Adrenal gland (tissue), 5 donors: ENCODE measurements at regions not wholly inside any gene's neighbourhood (a gene's known extent, or its start where the extent isn't known, plus 50 kb on each side); places are given as distances from the start of the nearest gene placed in this dataset.

Experiments used
- POLR2A ChIP-seq, 2 donors: fragments of 450-650 bp; IDR thresholded peaks; one replicate each; pipeline ENCODE4 v1.6.1; 2017; ENCODE audit warnings: antibody characterized with exemption in 2 of 2, mild to moderate bottlenecking in 2 of 2, moderate library complexity in 1 of 2
- TF ChIP-seq, protein P1 (sequence below), 6 experiments: fragments of 450-650 bp in 4 of 6; fragments of 200-600 bp in 2 of 6; sonication (generic) in 1 of 6; IDR thresholded peaks; 1 replicate in 5 of 6; 2 replicates in 1 of 6; pipeline versions ENCODE4 v1.5.1 to v1.8.0; 2016 to 2021; ENCODE audit warnings: antibody characterized with exemption in 6 of 6, mild to moderate bottlenecking in 2 of 6, moderate library complexity in 1 of 6
- donor health status: DM: no; HTN: no; CAD: no.

DNA sequence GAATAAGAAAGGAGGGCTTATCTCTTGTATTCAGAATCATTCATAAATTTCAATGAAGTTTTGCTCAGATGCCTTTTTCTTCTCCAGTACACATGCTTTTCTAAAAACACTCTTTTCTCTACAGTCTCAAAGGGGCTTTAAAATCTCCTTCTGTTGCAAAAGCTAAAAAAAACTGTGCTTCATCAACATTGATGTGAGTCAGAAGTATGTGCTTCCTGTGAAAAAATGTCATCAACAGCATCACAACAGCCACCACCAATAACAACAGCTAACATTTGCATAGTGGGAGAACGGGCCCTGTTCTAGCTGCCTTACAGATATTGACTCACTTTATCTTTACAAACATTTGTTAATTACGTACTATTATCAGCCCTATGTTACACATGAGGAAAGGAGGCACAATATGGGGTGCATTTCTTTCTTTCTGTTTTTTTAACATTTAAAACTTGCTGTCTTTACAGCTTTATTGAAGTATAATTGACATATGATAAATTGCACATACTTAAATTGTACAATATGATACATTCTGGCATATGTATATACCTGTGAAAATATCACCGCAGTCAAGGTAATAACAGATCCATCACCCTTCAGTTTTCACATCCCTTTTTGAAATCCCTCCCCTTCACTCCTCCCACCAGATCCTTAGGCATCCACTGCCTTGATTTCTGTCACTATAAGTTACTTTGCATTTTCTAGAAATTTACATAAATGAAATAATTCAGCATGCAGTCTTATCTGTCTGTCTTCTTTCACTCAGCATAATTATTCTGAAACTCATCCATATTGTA, 1605.4 kb upstream of the LRRTM3 start:
- TF ChIP-seq, protein P1, sequence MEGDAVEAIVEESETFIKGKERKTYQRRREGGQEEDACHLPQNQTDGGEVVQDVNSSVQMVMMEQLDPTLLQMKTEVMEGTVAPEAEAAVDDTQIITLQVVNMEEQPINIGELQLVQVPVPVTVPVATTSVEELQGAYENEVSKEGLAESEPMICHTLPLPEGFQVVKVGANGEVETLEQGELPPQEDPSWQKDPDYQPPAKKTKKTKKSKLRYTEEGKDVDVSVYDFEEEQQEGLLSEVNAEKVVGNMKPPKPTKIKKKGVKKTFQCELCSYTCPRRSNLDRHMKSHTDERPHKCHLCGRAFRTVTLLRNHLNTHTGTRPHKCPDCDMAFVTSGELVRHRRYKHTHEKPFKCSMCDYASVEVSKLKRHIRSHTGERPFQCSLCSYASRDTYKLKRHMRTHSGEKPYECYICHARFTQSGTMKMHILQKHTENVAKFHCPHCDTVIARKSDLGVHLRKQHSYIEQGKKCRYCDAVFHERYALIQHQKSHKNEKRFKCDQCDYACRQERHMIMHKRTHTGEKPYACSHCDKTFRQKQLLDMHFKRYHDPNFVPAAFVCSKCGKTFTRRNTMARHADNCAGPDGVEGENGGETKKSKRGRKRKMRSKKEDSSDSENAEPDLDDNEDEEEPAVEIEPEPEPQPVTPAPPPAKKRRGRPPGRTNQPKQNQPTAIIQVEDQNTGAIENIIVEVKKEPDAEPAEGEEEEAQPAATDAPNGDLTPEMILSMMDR (IDR thresholded peaks at IDR 0.05) = no peak
- no peak for TF ChIP-seq POLR2A (IDR thresholded peaks at IDR 0.05)
